Osteoblast (primary cell): ENCODE measurements at regions not wholly inside any gene's neighbourhood (a gene's known extent, or its start where the extent isn't known, plus 50 kb on each side); places are given as distances from the start of the nearest gene placed in this dataset.
A peak's percentile ranks its signal among the peaks of the same experiment; 100 is the strongest.

Source experiments
- DNase-seq: peaks from one replicate; pipeline ENCODE4 v3.0.0; 2011; ENCODE audit warnings: low spot score, mixed read lengths; ENCODE audit not compliant: insufficient read length; ENCODE audit errors: missing footprints
- H2AFZ ChIP-seq: 2 replicates; pipeline ENCODE4 v1.6.0; 2011; ENCODE audit warnings: mild to moderate bottlenecking, low read length
- H3K27ac ChIP-seq: 2 replicates; pipeline ENCODE4 v1.5.1; 2011; ENCODE audit warnings: mild to moderate bottlenecking, low read depth, low read length, moderate library complexity
- H3K27me3 ChIP-seq: 2 replicates; pipeline ENCODE4 v1.6.0; 2012; ENCODE audit warnings: mild to moderate bottlenecking, control low read depth, inconsistent platforms, low read length, moderate library complexity; ENCODE audit not compliant: insufficient read depth
- H3K36me3 ChIP-seq: 2 replicates; pipeline ENCODE4 v1.5.1; 2011; ENCODE audit warnings: mild to moderate bottlenecking, low read length, control low read depth, moderate library complexity; ENCODE audit not compliant: insufficient read depth
- H3K4me1 ChIP-seq: 2 replicates; pipeline ENCODE4 v1.5.1; 2011; ENCODE audit warnings: mild to moderate bottlenecking, low read length, control low read depth, moderate library complexity; ENCODE audit not compliant: insufficient read depth
- H3K4me2 ChIP-seq: 2 replicates; pipeline ENCODE4 v1.6.0; 2011; ENCODE audit warnings: mild to moderate bottlenecking, low read length; ENCODE audit not compliant: insufficient read depth
- H3K4me3 ChIP-seq: fragments of 200-600 bp; sonication (generic); 3 replicates; pipeline ENCODE4 v1.5.1; 2012; ENCODE audit warnings: mild to moderate bottlenecking, low read length, inconsistent platforms; ENCODE audit not compliant: insufficient read depth
- H3K79me2 ChIP-seq: 2 replicates; pipeline ENCODE4 v1.6.0; 2012; ENCODE audit warnings: mild to moderate bottlenecking, low read length, control low read depth, inconsistent platforms; ENCODE audit not compliant: insufficient read depth
- H3K9me3 ChIP-seq: 2 replicates; pipeline ENCODE4 v1.5.1; 2011; ENCODE audit warnings: low read depth, low read length, control low read depth
- H4K20me1 ChIP-seq: 2 replicates; pipeline ENCODE4 v1.6.0; 2012; ENCODE audit warnings: mild to moderate bottlenecking, low read length, control low read depth; ENCODE audit not compliant: insufficient read depth
- TF ChIP-seq, protein P1 (sequence below): IDR thresholded peaks from 2 replicates; pipeline ENCODE4 v1.5.1; 2011; ENCODE audit warnings: mild to moderate bottlenecking, low read depth, low read length, moderate library complexity; ENCODE audit errors: extremely low read depth

DNA sequence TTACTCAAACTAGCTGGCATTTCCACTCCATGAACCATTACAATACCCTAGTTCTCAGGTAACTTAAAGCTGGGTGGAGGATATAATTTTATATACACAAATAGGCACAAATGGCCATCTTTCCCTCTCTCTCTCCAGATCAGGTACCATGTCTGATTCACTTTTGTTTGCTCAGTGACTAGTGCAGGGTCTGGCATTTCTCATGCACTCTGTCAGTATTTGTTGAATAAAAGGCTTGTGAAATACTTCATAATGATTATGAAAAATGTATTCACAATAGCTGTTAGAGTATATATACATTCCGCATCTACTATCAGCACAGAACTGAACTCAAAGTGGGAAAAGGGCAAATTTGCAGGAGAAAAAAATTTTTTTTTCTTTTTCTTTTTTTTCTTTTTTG lies 510.2 kb upstream of the USP24 start:
- H3K4me1 ChIP-seq, result peaks cover 44% of the 10 kb centered on the region
- H3K9me3 ChIP-seq, result no peaks in the 10 kb centered on the region
- H3K27ac ChIP-seq, result peak overlapping the region; percentile 98
- no peaks in the 10 kb centered on the region for H3K79me2 ChIP-seq
- no peaks in the 10 kb centered on the region for H4K20me1 ChIP-seq
- no peak overlapping the region for H2AFZ ChIP-seq
- H3K4me3 ChIP-seq, result peak overlapping the region; percentile 12
- H3K4me2 ChIP-seq, result peak overlapping the region; percentile 56
- no peaks in the 10 kb centered on the region for H3K27me3 ChIP-seq
- DNase-seq, result no peak
- TF ChIP-seq, protein P1, sequence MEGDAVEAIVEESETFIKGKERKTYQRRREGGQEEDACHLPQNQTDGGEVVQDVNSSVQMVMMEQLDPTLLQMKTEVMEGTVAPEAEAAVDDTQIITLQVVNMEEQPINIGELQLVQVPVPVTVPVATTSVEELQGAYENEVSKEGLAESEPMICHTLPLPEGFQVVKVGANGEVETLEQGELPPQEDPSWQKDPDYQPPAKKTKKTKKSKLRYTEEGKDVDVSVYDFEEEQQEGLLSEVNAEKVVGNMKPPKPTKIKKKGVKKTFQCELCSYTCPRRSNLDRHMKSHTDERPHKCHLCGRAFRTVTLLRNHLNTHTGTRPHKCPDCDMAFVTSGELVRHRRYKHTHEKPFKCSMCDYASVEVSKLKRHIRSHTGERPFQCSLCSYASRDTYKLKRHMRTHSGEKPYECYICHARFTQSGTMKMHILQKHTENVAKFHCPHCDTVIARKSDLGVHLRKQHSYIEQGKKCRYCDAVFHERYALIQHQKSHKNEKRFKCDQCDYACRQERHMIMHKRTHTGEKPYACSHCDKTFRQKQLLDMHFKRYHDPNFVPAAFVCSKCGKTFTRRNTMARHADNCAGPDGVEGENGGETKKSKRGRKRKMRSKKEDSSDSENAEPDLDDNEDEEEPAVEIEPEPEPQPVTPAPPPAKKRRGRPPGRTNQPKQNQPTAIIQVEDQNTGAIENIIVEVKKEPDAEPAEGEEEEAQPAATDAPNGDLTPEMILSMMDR, result no peak
- no peaks in the 10 kb centered on the region for H3K36me3 ChIP-seq

DNA sequence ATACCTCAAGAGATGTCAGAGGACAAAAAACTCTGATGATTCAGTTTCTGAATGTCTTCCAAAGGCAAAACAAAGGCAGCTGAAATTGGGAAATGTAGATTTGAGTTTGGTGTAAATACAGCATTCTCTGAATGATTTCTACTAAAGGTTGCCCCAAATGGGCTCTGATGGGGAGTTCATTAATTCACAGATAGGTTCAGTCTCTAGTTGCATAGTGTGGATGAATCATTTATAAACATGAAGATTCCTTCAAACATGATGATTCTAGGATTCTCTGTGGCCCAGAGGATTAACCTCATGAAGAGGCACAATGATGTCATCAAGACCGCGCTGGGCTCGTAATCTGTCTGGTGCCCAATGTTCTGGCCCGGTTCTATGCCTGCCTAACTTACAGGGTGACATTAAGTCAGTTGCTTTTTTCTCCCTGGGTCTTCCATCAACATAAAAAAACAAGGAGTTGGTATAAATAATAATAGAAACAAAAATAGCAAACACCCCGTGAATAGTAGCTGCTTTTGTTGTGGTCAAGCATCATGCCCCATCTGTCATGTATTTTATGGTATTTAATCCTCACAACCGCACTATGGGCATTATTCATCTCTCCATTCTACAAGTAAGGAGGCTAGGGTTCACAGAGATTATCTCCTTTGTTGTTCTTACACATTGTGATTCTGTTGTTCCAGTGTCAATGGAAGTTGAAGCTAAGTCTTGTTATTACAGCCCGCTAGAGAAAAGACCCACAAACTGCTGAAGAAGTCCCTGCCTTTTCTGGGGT lies 509.6 kb upstream of the USP24 start:
- Histone ChIP-seq H3K36me3 (no peaks in the 10 kb centered on the region), H3K4me3 (peak overlapping the region; percentile 12), H4K20me1 (no peaks in the 10 kb centered on the region), H3K27ac (peak overlapping the region; percentile 98), H3K9me3 (no peaks in the 10 kb centered on the region), H2AFZ (no peak overlapping the region), H3K4me1 (peaks cover 51% of the 10 kb centered on the region), H3K79me2 (no peaks in the 10 kb centered on the region), H3K4me2 (peak overlapping the region; percentile 56), H3K27me3 (no peaks in the 10 kb centered on the region)
- TF ChIP-seq, protein P1, result no peak
- DNase-seq, result peak; percentile 87

DNA sequence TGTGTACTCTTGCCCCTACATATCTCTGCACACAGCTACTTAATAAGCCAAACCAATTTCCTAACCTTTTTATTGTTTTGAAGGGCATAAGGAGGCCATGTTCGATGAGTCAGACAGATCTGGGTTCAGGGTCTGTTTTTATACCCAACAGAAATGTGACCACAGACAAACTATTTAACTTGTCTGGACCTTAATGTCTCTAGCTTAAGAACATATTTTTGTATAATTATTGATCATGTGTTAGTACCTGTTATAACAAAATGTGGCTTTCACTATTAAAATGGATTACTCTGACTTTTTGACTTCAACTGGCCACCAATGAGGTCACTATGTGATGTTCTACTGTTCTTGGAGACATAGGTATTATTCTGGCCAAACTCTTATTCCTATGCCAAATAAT lies 507.8 kb upstream of the USP24 start:
- H3K27ac ChIP-seq, result no peak overlapping the region
- no peak overlapping the region for H2AFZ ChIP-seq
- no peaks in the 10 kb centered on the region for H4K20me1 ChIP-seq
- H3K4me2 ChIP-seq, result no peak overlapping the region
- no peaks in the 10 kb centered on the region for H3K27me3 ChIP-seq
- no peaks in the 10 kb centered on the region for H3K79me2 ChIP-seq
- no peak for DNase-seq
- H3K4me3 ChIP-seq, result no peak overlapping the region
- no peaks in the 10 kb centered on the region for H3K9me3 ChIP-seq
- H3K36me3 ChIP-seq, result no peaks in the 10 kb centered on the region
- TF ChIP-seq, protein P1, result no peak
- H3K4me1 ChIP-seq, result peaks cover 66% of the 10 kb centered on the region

DNA sequence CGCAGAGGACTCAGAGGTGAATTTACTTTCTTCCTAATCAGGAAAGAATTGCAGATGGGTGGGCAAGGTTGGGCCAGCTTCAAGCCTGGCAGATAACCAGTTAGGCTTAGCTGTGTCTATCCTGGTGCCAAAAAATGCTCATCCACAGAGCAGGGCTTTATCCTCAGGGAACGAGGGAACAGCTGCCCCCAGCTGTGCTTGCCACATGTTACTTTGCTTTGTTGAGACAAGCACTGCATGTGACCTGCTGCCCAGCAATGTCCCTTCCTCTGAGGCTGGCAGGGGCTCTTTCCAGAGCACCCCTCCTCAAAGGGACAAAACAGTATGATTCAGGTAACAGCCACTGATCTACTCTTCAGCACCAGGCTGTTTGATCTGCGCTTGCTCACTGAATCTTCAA lies 505.1 kb upstream of the USP24 start:
- H3K4me3 ChIP-seq, result no peak overlapping the region
- peaks cover 71% of the 10 kb centered on the region for H3K4me1 ChIP-seq
- peak overlapping the region; percentile 98 for H3K27ac ChIP-seq
- no peaks in the 10 kb centered on the region for H3K79me2 ChIP-seq
- TF ChIP-seq, protein P1, result no peak
- DNase-seq, result no peak
- H3K4me2 ChIP-seq, result no peak overlapping the region
- no peaks in the 10 kb centered on the region for H3K9me3 ChIP-seq
- no peaks in the 10 kb centered on the region for H3K36me3 ChIP-seq
- H4K20me1 ChIP-seq, result no peaks in the 10 kb centered on the region
- H2AFZ ChIP-seq, result peak overlapping the region; percentile 45
- H3K27me3 ChIP-seq, result no peaks in the 10 kb centered on the region
